ENCODE measurements at regions not wholly inside any gene's neighbourhood (a gene's known extent, or its start where the extent isn't known, plus 50 kb on each side); places are given as distances from the start of the nearest gene placed in this dataset.

- no peak overlapping the region for H3K27ac ChIP-seq
These were observed 214.4 kb downstream of the SPRY2 start for GRCh38 chr13:80126389-80127068.

GRCh38 chr13:80123945-80124344 lies 217.0 kb downstream of the SPRY2 start:
- H3K27ac ChIP-seq = no peak overlapping the region
- TF ChIP-seq CTCF (conservative IDR thresholded peaks at IDR 0.05) (no peak), ZFX (IDR thresholded peaks at IDR 0.05) (no peak)

More at GRCh38 chr13:80126389-80127068, 214.4 kb downstream of the SPRY2 start:
- TF ChIP-seq CTCF (conservative IDR thresholded peaks at IDR 0.05) (no peak), ZFX (IDR thresholded peaks at IDR 0.05) (no peak)

GRCh38 chr13:80121038-80121437 lies 219.9 kb downstream of the SPRY2 start:
- no peak overlapping the region for H3K27ac ChIP-seq
- TF ChIP-seq CTCF (conservative IDR thresholded peaks at IDR 0.05) = no peak
- no peak for TF ChIP-seq ZFX (IDR thresholded peaks at IDR 0.05)

GRCh38 chr13:80118506-80118905 lies 222.4 kb downstream of the SPRY2 start:
- TF ChIP-seq CTCF (conservative IDR thresholded peaks at IDR 0.05) (no peak), ZFX (IDR thresholded peaks at IDR 0.05) (no peak)

GRCh38 chr13:80118099-80118498 lies 222.8 kb downstream of the SPRY2 start:
- TF ChIP-seq ZFX (IDR thresholded peaks at IDR 0.05) (no peak), CTCF (conservative IDR thresholded peaks at IDR 0.05) (no peak)
- no peak overlapping the region for H3K27ac ChIP-seq

More at GRCh38 chr13:80118506-80118905, 222.4 kb downstream of the SPRY2 start:
- H3K27ac ChIP-seq = no peak overlapping the region

- TF ChIP-seq CTCF (conservative IDR thresholded peaks at IDR 0.05) (no peak), ZFX (IDR thresholded peaks at IDR 0.05) (no peak)
- no peak overlapping the region for H3K27ac ChIP-seq
These were observed 223.4 kb downstream of the SPRY2 start for GRCh38 chr13:80117515-80117914.

GRCh38 chr13:80116107-80116506 lies 224.8 kb downstream of the SPRY2 start:
- no peak overlapping the region for H3K27ac ChIP-seq
- TF ChIP-seq CTCF (conservative IDR thresholded peaks at IDR 0.05) (no peak), ZFX (IDR thresholded peaks at IDR 0.05) (no peak)
